ENCODE measurements at regions not wholly inside any gene's neighbourhood (a gene's known extent, or its start where the extent isn't known, plus 50 kb on each side); places are given as distances from the start of the nearest gene placed in this dataset.

DNA sequence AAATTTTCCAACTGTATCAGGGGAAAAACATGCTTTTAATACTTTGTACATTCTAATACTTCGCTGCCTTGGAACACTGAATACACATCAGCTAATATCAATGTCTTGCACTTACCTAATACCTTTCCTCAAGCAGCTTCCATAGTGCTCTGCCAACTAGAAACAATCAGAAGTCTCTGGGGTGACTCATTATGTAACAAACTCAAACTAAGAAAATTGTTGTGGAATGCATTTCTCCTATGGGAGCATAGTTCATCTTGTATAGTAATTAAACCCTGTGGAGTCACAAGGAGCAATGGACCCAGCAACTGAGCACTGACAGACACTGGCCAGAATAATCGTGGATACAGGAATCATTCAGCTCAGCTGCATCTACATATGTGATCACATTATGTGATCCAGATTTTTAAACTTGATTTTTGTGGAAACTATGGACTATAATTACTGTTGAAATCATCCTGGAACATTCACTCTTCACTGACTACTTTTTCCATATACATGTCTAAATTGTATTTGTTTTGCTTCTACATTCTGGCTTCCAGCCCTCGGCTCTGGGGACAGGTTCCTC is 496.9 kb downstream of the TMA16 start:
- Mint-ChIP-seq H3K27ac (no peak overlapping the region), H3K4me1 (peaks cover 21% of the 10 kb centered on the region)

DNA sequence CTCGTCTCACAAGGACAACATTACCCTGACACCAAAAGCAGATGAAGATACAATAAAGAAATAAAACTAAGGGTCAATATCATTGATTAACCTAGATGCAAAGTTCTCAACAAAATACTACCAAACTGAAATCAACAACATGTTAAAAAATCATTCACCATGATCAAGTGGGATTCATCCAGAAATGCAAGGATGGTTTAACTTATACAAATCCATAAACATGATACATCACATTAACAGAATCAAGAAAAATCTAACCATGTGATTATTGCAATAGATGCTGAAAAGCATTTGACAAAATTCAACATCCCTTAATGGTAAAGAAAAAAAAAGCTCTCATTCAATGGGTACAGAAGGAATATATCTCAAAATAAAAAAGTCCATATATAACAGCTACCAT is 514.9 kb downstream of the TMA16 start:
- Mint-ChIP-seq H3K9me3 (peaks cover 30% of the 10 kb centered on the region), H3K4me1 (no peaks in the 10 kb centered on the region), H3K27ac (no peak overlapping the region), H3K27me3 (ENCODE audit: low read depth, poor library complexity) (peaks cover 5% of the 10 kb centered on the region), H3K36me3 (ENCODE audit: low read depth) (no peaks in the 10 kb centered on the region), H3K4me3 (no peak overlapping the region)
- no peak for DNase-seq
- TF ChIP-seq, protein P1, sequence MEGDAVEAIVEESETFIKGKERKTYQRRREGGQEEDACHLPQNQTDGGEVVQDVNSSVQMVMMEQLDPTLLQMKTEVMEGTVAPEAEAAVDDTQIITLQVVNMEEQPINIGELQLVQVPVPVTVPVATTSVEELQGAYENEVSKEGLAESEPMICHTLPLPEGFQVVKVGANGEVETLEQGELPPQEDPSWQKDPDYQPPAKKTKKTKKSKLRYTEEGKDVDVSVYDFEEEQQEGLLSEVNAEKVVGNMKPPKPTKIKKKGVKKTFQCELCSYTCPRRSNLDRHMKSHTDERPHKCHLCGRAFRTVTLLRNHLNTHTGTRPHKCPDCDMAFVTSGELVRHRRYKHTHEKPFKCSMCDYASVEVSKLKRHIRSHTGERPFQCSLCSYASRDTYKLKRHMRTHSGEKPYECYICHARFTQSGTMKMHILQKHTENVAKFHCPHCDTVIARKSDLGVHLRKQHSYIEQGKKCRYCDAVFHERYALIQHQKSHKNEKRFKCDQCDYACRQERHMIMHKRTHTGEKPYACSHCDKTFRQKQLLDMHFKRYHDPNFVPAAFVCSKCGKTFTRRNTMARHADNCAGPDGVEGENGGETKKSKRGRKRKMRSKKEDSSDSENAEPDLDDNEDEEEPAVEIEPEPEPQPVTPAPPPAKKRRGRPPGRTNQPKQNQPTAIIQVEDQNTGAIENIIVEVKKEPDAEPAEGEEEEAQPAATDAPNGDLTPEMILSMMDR (IDR thresholded peaks at IDR 0.05), result no peak

More for the DNA sequence above, 496.9 kb downstream of the TMA16 start:
- Mint-ChIP-seq H3K9me3 (no peaks in the 10 kb centered on the region), H3K36me3 (ENCODE audit: low read depth) (no peaks in the 10 kb centered on the region), H3K27me3 (ENCODE audit: low read depth, poor library complexity) (peaks cover 2% of the 10 kb centered on the region), H3K4me3 (no peak overlapping the region)
- TF ChIP-seq, protein P1 (IDR thresholded peaks at IDR 0.05), result no peak
- no peak for DNase-seq

DNA sequence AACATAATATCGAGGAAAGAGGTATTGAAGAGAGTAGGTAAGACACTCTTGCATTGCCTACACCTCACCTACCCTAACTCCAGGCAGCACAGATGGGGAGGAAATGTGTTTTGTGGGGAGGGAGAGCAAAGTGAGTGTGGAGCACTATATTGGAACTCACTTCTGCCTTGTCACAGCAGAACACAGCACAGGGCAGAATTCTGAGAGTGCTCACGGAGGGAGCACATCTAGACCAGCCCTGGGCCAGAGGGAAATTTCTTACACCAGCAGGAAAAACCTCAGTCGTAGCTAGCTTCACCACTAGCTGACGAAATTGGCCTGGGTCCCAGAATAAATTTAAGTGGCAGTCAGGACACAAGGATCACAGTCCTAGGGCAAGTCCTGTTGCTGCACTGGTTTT is 517.3 kb downstream of the TMA16 start:
- H3K4me1 Mint-ChIP-seq, result no peaks in the 10 kb centered on the region
- no peak overlapping the region for H3K27ac Mint-ChIP-seq
- TF ChIP-seq, protein P1 (IDR thresholded peaks at IDR 0.05), result no peak
- peaks cover 12% of the 10 kb centered on the region for H3K27me3 Mint-ChIP-seq (ENCODE audit: low read depth, poor library complexity)
- DNase-seq, result no peak
- H3K9me3 Mint-ChIP-seq, result peaks cover 19% of the 10 kb centered on the region
- no peak overlapping the region for H3K4me3 Mint-ChIP-seq
- no peaks in the 10 kb centered on the region for H3K36me3 Mint-ChIP-seq (ENCODE audit: low read depth)

DNA sequence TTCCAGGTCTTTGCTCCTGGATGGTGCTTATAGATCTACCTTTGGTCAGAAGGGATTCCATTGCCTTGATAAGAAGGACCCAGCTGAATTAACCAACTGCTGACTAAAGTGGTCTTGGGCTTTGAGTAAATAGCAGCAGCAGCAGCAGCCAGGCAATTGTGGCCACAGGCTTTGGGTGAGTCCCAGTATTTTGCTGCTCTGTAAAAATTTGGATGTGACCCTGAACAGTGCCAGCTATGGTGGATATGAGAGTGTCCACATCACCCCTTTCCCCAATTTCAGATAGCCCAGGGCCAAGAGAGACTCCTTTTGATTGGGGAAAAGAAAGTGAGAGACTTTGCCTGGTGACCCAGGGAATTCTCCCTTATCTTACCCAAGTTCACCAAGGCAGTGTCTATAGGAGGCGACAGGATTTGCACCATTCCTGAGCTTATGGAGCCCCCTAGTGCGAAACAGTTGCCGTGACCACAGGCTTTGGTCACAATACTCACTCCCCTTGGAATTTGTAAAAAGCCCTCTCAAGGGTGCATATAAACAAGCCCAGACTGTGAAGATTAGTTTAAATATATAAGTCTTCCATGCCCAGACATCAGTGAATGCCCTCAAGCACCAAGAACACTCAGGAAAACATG is 518.0 kb downstream of the TMA16 start:
- peaks cover 16% of the 10 kb centered on the region for H3K9me3 Mint-ChIP-seq
- TF ChIP-seq, protein P1 (IDR thresholded peaks at IDR 0.05), result peak; percentile 75
- H3K27ac Mint-ChIP-seq, result no peak overlapping the region
- no peaks in the 10 kb centered on the region for H3K36me3 Mint-ChIP-seq (ENCODE audit: low read depth)
- no peaks in the 10 kb centered on the region for H3K4me1 Mint-ChIP-seq
- DNase-seq, result peak; percentile 59
- no peak overlapping the region for H3K4me3 Mint-ChIP-seq
- H3K27me3 Mint-ChIP-seq (ENCODE audit: low read depth, poor library complexity), result peaks cover 12% of the 10 kb centered on the region

DNA sequence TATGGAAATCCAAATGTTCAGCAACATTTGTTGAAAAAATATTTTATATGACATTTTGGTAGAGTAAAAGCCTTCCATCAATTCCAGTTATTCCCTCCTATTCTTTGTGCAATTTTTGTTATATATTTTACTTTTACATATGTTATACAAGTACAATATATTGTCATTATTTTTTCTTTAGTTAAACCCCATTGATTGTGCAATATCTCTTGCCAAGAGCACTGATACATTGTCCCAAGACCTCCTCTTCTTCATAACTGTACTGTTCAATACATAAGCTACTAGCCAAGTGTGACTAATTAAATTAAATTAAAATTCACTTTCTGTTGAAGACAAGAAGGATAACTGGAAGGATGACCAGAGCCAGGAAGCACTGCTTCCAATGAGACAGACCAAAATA is 527.5 kb downstream of the TMA16 start:
- TF ChIP-seq, protein P1 (IDR thresholded peaks at IDR 0.05), result no peak
- DNase-seq, result no peak
- H3K27me3 Mint-ChIP-seq (ENCODE audit: low read depth, poor library complexity), result no peaks in the 10 kb centered on the region
- no peak overlapping the region for H3K4me3 Mint-ChIP-seq
- H3K4me1 Mint-ChIP-seq, result no peaks in the 10 kb centered on the region
- H3K9me3 Mint-ChIP-seq, result peaks cover 23% of the 10 kb centered on the region
- H3K27ac Mint-ChIP-seq, result no peak overlapping the region
- no peaks in the 10 kb centered on the region for H3K36me3 Mint-ChIP-seq (ENCODE audit: low read depth)

DNA sequence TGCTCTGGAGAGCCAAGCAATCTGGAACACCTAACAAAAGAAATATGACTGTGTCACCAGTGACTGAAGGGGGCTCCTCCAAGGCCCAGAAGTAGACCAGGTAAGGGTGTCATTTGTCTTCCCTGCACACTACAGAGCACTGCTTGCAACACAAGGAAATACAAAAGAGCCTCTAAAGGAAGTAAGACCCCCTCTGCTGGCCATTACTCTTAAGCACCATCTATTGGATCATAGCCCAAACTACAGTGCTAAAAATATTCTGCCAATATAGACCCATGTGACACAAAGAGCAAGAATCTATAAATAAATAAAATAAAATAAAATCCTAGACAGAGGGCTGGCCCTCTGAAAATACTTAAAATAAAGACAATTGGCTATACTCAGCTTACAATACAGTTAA is 528.7 kb downstream of the TMA16 start:
- TF ChIP-seq, protein P1 (IDR thresholded peaks at IDR 0.05), result no peak

More for the DNA sequence above, 528.7 kb downstream of the TMA16 start:
- no peak overlapping the region for H3K27ac Mint-ChIP-seq
- H3K4me3 Mint-ChIP-seq, result no peak overlapping the region
- no peaks in the 10 kb centered on the region for H3K27me3 Mint-ChIP-seq (ENCODE audit: low read depth, poor library complexity)
- peaks cover 23% of the 10 kb centered on the region for H3K9me3 Mint-ChIP-seq
- H3K4me1 Mint-ChIP-seq, result no peaks in the 10 kb centered on the region
- no peak for DNase-seq
- H3K36me3 Mint-ChIP-seq (ENCODE audit: low read depth), result no peaks in the 10 kb centered on the region

Measured in nephron progenitor cell (in vitro differentiated cells).